ENCODE measurements at regions not wholly inside any gene's neighbourhood (a gene's known extent, or its start where the extent isn't known, plus 50 kb on each side); places are given as distances from the start of the nearest gene placed in this dataset.

DNA sequence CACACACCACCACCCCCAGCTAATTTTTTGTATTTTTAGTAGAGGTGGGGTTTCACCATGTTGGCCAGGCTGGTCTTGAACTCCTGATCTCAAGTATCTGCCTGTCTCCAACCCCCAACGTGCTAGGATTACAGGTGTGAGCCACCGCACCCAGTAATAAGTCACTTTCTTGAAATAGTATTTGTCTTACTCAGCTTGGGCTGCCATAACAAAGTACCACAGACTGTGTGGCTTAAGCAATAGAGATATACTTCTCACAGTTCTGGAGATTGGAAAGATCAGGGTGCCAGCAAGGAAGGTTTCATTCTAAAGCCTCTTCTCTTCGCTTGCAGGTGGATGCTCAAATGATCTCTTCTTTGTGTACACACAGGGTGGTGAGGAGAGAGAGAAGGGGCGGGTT is 99.8 kb downstream of the ARRDC3 start:
- no peak for TF ChIP-seq POLR2A (IDR thresholded peaks at IDR 0.05)
- TF ChIP-seq, protein P1, sequence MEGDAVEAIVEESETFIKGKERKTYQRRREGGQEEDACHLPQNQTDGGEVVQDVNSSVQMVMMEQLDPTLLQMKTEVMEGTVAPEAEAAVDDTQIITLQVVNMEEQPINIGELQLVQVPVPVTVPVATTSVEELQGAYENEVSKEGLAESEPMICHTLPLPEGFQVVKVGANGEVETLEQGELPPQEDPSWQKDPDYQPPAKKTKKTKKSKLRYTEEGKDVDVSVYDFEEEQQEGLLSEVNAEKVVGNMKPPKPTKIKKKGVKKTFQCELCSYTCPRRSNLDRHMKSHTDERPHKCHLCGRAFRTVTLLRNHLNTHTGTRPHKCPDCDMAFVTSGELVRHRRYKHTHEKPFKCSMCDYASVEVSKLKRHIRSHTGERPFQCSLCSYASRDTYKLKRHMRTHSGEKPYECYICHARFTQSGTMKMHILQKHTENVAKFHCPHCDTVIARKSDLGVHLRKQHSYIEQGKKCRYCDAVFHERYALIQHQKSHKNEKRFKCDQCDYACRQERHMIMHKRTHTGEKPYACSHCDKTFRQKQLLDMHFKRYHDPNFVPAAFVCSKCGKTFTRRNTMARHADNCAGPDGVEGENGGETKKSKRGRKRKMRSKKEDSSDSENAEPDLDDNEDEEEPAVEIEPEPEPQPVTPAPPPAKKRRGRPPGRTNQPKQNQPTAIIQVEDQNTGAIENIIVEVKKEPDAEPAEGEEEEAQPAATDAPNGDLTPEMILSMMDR (IDR thresholded peaks at IDR 0.05) = no peak
